A549 (cell line): ENCODE measurements at regions not wholly inside any gene's neighbourhood (a gene's known extent, or its start where the extent isn't known, plus 50 kb on each side); places are given as distances from the start of the nearest gene placed in this dataset.

Experiments
- ATAC-seq, 2 experiments: fragments of 200-7000 bp in 1 of 2; fragments of >200 bp in 1 of 2; cut with Nextera tagmentation in 1 of 2; cut with Tn5 transposase in 1 of 2; 3 replicates each; pipeline versions ENCODE4 v1.8.0 to v1.9.1; 2018 to 2020; ENCODE audit warnings: mild to moderate bottlenecking in 1 of 2, moderate library complexity in 1 of 2
- CTCF ChIA-PET: fragments of 300-600 bp; sonication (Branson Sonifier 250); formaldehyde crosslinking; extraction: SDS; loops from one replicate; lab custom pipeline; 2021; ENCODE audit warnings: antibody characterized with exemption, inconsistent platforms; lab: Yijun Ruan, JAX
- POLR2A ChIA-PET: fragments of 350-600 bp; formaldehyde crosslinking; extraction: SDS; loops from one replicate; lab custom pipeline; 2021; ENCODE audit warnings: antibody characterized with exemption, inconsistent platforms; lab: Yijun Ruan, JAX
- DNase-seq, 2 experiments: peaks; one replicate each; pipeline versions ENCODE4 v3.0.0 to v3.0.0-alpha.2; 2011 to 2016; ENCODE audit warnings: low read depth in 1 of 2, low spot score in 1 of 2
- FAIRE-seq: peaks from 2 replicates; lab custom pipeline; 2011; peaks lifted over from hg19 to GRCh38; lab: Jason Lieb, UNC
- H3K27ac ChIP-seq, 2 experiments: fragments of >200 bp; sonication (Bioruptor Twin); formaldehyde crosslinking; 3 replicates each; pipeline ENCODE4 v1.5.1; 2016 to 2017
- H3K4me1 ChIP-seq: fragments of >200 bp; sonication (Bioruptor Twin); formaldehyde crosslinking; 3 replicates; pipeline ENCODE4 v1.6.1; 2016
- H3K4me2 ChIP-seq: fragments of >200 bp; sonication (Bioruptor Twin); formaldehyde crosslinking; 3 replicates; pipeline ENCODE4 v1.6.1; 2016
- H3K4me3 ChIP-seq: fragments of >200 bp; sonication (Bioruptor Twin); formaldehyde crosslinking; 3 replicates; pipeline ENCODE4 v1.5.1; 2016
- H3K9me3 ChIP-seq: fragments of >200 bp; sonication (Bioruptor Twin); formaldehyde crosslinking; 3 replicates; pipeline ENCODE4 v1.6.1; 2016
- CHD2 ChIP-seq: fragments of 150-350 bp; IDR thresholded peaks from 2 replicates; pipeline ENCODE4 v1.6.1; 2014; ENCODE audit warnings: low read length; ENCODE audit not compliant: partially characterized antibody
- CHD4 ChIP-seq: fragments of 200-600 bp; sonication (generic); IDR thresholded peaks from 2 replicates; pipeline ENCODE4 v1.6.1; 2016; ENCODE audit warnings: antibody characterized with exemption, mild to moderate bottlenecking, borderline replicate concordance
- EHF ChIP-seq: fragments of 250-450 bp; sonication (Bioruptor Pico); IDR thresholded peaks from 2 replicates; pipeline ENCODE4 v1.5.0; 2020; ENCODE audit warnings: mild to moderate bottlenecking
- HOXA7 ChIP-seq: fragments of 250-450 bp; sonication (Bioruptor Pico); IDR thresholded peaks from 2 replicates; pipeline ENCODE4 v1.5.0; 2020; ENCODE audit warnings: mild to moderate bottlenecking, moderate library complexity
- HOXB13 ChIP-seq: fragments of 250-450 bp; sonication (Bioruptor Pico); IDR thresholded peaks from 2 replicates; pipeline ENCODE4 v1.5.0; 2020; ENCODE audit warnings: low read depth, mild to moderate bottlenecking, moderate library complexity
- JUN ChIP-seq, 2 experiments: fragments of >200 bp; sonication (Bioruptor Twin); formaldehyde crosslinking; IDR thresholded peaks; 2 replicates in 1 of 2; 3 replicates in 1 of 2; pipeline ENCODE4 v1.6.1; 2016 to 2017
- MYC ChIP-seq: IDR thresholded peaks from 2 replicates; pipeline ENCODE4 v1.6.1; 2012; ENCODE audit warnings: mild to moderate bottlenecking, inconsistent platforms, low read length, improper control_type of control experiment, borderline replicate concordance
- NR3C1 ChIP-seq: fragments of >200 bp; sonication (Bioruptor Twin); formaldehyde crosslinking; IDR thresholded peaks from 3 replicates; pipeline ENCODE4 v1.6.1; 2017
- POLR2AphosphoS2 ChIP-seq: conservative IDR thresholded peaks from 2 replicates; pipeline ENCODE4 v1.6.1; 2012; ENCODE audit warnings: low read length, improper control_type of control experiment, inconsistent platforms
- RAD21 ChIP-seq, 2 experiments: fragments of >200 bp in 1 of 2; sonication (Bioruptor Twin) in 1 of 2; formaldehyde crosslinking in 1 of 2; IDR thresholded peaks in 1 of 2; conservative IDR thresholded peaks in 1 of 2; 2 replicates in 1 of 2; 3 replicates in 1 of 2; pipeline ENCODE4 v1.6.1; 2012 to 2018; ENCODE audit warnings: inconsistent platforms in 1 of 2
- RFX5 ChIP-seq: fragments of 450-650 bp; IDR thresholded peaks from 2 replicates; pipeline ENCODE4 v1.7.1; 2014; ENCODE audit warnings: antibody characterized with exemption, mild to moderate bottlenecking, moderate library complexity
- TFCP2L1 ChIP-seq: fragments of 250-450 bp; sonication (Bioruptor Pico); IDR thresholded peaks from 2 replicates; pipeline ENCODE4 v1.5.0; 2021; ENCODE audit warnings: mild to moderate bottlenecking
- ZC3H11A ChIP-seq: fragments of 450-650 bp; IDR thresholded peaks from 2 replicates; pipeline ENCODE4 v1.6.1; 2014; ENCODE audit warnings: antibody characterized with exemption, mild to moderate bottlenecking
- ZNF302 ChIP-seq: fragments of 250-450 bp; sonication (Bioruptor Pico); IDR thresholded peaks from 2 replicates; pipeline ENCODE4 v1.9.0; 2021; ENCODE audit warnings: inconsistent platforms, mild to moderate bottlenecking, moderate library complexity
- WGBS: methylation state at CpG from one replicate; pipeline ENCODE4 v1.1.6; 2017; ENCODE audit errors: missing lambda C conversion rate; 5-methylcytosine and 5-hydroxymethylcytosine counted together
- TF ChIP-seq, protein P1 (sequence below): fragments of 150-350 bp; IDR thresholded peaks from 2 replicates; pipeline ENCODE4 v1.6.1; 2014; ENCODE audit warnings: low read depth, mild to moderate bottlenecking, low read length
- TF ChIP-seq, protein P2 (sequence below): fragments of >200 bp; sonication (Bioruptor Twin); formaldehyde crosslinking; IDR thresholded peaks from 2 replicates; pipeline ENCODE4 v1.6.1; 2016
- TF ChIP-seq, protein P3 (sequence below): fragments of >200 bp; sonication (Bioruptor Twin); formaldehyde crosslinking; IDR thresholded peaks from 3 replicates; pipeline ENCODE4 v1.6.1; 2016
- TF ChIP-seq, protein P4 (sequence below): IDR thresholded peaks from 2 replicates; pipeline ENCODE4 v1.6.1; 2012
- TF ChIP-seq, protein P5 (sequence below): IDR thresholded peaks from 2 replicates; pipeline ENCODE4 v1.6.1; 2012

- no peaks in the 10 kb centered on the region for H3K4me1 ChIP-seq
- ATAC-seq: no peak
Measured at GRCh38 chr10:2019803-2020202, 282.5 kb upstream of the ADARB2 start.

GRCh38 chr10:2019281-2019680 is 282.0 kb upstream of the ADARB2 start:
- H3K27ac ChIP-seq: no peak overlapping the region
- 62% methylated on average over 3 of the region's 3 CpGs for WGBS
- H3K4me3 ChIP-seq: no peak overlapping the region
- H3K9me3 ChIP-seq: no peaks in the 10 kb centered on the region
- TF ChIP-seq, protein P1, sequence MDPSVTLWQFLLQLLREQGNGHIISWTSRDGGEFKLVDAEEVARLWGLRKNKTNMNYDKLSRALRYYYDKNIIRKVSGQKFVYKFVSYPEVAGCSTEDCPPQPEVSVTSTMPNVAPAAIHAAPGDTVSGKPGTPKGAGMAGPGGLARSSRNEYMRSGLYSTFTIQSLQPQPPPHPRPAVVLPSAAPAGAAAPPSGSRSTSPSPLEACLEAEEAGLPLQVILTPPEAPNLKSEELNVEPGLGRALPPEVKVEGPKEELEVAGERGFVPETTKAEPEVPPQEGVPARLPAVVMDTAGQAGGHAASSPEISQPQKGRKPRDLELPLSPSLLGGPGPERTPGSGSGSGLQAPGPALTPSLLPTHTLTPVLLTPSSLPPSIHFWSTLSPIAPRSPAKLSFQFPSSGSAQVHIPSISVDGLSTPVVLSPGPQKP: no peak
- CTCF ChIA-PET: no interaction called here
- DNase-seq: no peak
- POLR2A ChIA-PET: no interaction called here
- H3K4me2 ChIP-seq: no peak overlapping the region
- H3K4me1 ChIP-seq: no peaks in the 10 kb centered on the region
- no peak for ATAC-seq
- FAIRE-seq: no peak

More at GRCh38 chr10:2019803-2020202, 282.5 kb upstream of the ADARB2 start:
- DNase-seq: no peak
- H3K4me2 ChIP-seq: no peak overlapping the region
- ChIA-PET POLR2A (no interaction called here), CTCF (no interaction called here)
- FAIRE-seq: no peak
- TF ChIP-seq TFCP2L1 (CRISPR knock-in tag): no peak
- H3K27ac ChIP-seq: no peak overlapping the region
- WGBS: 4% methylated on average over 12 of the region's 12 CpGs
- no peak overlapping the region for H3K4me3 ChIP-seq
- no peaks in the 10 kb centered on the region for H3K9me3 ChIP-seq

DNA sequence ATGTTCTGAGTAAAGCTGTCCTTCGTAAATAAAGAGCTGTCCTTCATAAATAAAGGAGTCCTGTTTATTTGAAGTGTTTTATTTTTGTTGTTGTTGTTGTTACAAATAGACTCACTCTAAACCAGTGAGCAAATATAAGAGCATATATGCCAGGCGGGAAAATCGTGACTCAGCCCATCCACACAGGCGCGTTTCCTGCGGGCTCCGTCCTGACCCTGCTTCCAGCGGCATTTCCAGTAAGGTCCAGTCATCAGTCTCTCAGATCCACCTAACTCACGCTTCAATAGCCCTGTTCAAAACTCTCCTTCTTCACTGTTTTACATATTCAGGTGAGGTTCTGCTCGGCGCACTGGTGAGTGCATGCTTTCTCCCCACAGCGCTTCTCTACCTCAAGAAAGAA is 277.2 kb upstream of the ADARB2 start:
- no peak overlapping the region for H3K4me3 ChIP-seq
- WGBS: 54% methylated on average over 12 of the region's 12 CpGs

DNA sequence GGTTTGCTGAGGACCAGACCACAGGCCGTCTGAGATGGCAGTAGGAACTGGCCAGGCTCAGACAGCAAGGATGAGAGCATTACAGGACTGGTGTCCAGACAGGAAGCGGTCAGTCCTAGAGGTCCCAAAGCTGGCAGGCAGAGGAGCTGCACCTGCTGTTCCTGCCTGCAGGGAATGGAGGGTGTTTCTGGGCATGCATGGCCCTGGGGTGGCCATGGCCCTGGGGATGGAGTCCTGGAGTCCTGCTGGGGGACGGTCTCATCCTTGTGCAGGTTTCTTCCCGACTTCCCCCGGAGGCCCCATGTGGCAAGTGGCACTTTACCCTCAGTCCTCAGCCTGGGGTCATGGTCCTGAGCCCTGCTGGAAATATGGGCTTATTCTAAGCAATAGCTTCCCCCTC is 274.9 kb upstream of the ADARB2 start:
- ATAC-seq (no peak; a peak in 1 of 6 replicates), DNase-seq (no peak), FAIRE-seq (no peak)
- WGBS: 4% methylated on average over 5 of the region's 5 CpGs
- TF ChIP-seq HOXA7 (CRISPR knock-in tag): no peak
- TF ChIP-seq, protein P2, sequence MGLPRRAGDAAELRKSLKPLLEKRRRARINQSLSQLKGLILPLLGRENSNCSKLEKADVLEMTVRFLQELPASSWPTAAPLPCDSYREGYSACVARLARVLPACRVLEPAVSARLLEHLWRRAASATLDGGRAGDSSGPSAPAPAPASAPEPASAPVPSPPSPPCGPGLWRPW: no peak
- TF ChIP-seq JUN (IDR thresholded peaks at IDR 0.05): no peak
- TF ChIP-seq MYC: no peak
- TF ChIP-seq CHD4: no peak
- POLR2A ChIA-PET: no interaction called here
- CTCF ChIA-PET: no interaction called here
- H3K4me1 ChIP-seq: no peaks in the 10 kb centered on the region
- H3K4me3 ChIP-seq: no peak overlapping the region
- no peak overlapping the region for H3K27ac ChIP-seq
- H3K9me3 ChIP-seq: no peaks in the 10 kb centered on the region
- H3K4me2 ChIP-seq: no peak overlapping the region

More for the DNA sequence above, 277.2 kb upstream of the ADARB2 start:
- no peak for TF ChIP-seq RAD21 (conservative IDR thresholded peaks at IDR 0.05 in 1 of 2, IDR thresholded peaks at IDR 0.05 in 1 of 2)
- TF ChIP-seq HOXB13 (CRISPR knock-in tag): no peak
- TF ChIP-seq, protein P3, sequence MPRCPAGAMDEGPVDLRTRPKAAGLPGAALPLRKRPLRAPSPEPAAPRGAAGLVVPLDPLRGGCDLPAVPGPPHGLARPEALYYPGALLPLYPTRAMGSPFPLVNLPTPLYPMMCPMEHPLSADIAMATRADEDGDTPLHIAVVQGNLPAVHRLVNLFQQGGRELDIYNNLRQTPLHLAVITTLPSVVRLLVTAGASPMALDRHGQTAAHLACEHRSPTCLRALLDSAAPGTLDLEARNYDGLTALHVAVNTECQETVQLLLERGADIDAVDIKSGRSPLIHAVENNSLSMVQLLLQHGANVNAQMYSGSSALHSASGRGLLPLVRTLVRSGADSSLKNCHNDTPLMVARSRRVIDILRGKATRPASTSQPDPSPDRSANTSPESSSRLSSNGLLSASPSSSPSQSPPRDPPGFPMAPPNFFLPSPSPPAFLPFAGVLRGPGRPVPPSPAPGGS: no peak
- no peak for TF ChIP-seq RFX5
- TF ChIP-seq, protein P1: no peak
- no peak for TF ChIP-seq ZNF302 (CRISPR knock-in tag)
- TF ChIP-seq, protein P4, sequence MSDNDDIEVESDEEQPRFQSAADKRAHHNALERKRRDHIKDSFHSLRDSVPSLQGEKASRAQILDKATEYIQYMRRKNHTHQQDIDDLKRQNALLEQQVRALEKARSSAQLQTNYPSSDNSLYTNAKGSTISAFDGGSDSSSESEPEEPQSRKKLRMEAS: no peak
- TF ChIP-seq ZC3H11A: no peak
- TF ChIP-seq EHF (CRISPR knock-in tag): no peak
- TF ChIP-seq CHD2: no peak
- no peak for TF ChIP-seq NR3C1
- TF ChIP-seq, protein P5, sequence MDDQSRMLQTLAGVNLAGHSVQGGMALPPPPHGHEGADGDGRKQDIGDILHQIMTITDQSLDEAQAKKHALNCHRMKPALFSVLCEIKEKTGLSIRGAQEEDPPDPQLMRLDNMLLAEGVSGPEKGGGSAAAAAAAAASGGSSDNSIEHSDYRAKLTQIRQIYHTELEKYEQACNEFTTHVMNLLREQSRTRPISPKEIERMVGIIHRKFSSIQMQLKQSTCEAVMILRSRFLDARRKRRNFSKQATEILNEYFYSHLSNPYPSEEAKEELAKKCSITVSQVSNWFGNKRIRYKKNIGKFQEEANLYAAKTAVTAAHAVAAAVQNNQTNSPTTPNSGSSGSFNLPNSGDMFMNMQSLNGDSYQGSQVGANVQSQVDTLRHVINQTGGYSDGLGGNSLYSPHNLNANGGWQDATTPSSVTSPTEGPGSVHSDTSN: no peak
- TF ChIP-seq POLR2AphosphoS2: no peak
- CTCF ChIA-PET: no interaction called here
- POLR2A ChIA-PET: no interaction called here
- FAIRE-seq (no peak), DNase-seq (no peak), ATAC-seq (no peak)
- Histone ChIP-seq H3K4me1 (no peaks in the 10 kb centered on the region), H3K4me2 (no peak overlapping the region), H3K27ac (no peak overlapping the region), H3K9me3 (no peaks in the 10 kb centered on the region)
